WTC11 (cell line): ENCODE measurements at regions not wholly inside any gene's neighbourhood (a gene's known extent, or its start where the extent isn't known, plus 50 kb on each side); places are given as distances from the start of the nearest gene placed in this dataset.

Experiments used
- ATAC-seq: fragments of 200-7000 bp; cut with Tn5 transposase; 2 replicates; pipeline ENCODE4 v1.10.0; 2021; ENCODE audit warnings: mild to moderate bottlenecking, moderate library complexity
- CTCF ChIA-PET: fragments of 300-600 bp; sonication (Branson Sonifier 250); formaldehyde crosslinking; loops from one replicate; lab custom pipeline; 2021; ENCODE audit warnings: antibody characterized with exemption; lab: Charles Lee
- POLR2A ChIA-PET: fragments of 350-600 bp; sonication (Branson Sonifier 250); formaldehyde crosslinking; loops from one replicate; lab custom pipeline; 2021; ENCODE audit warnings: antibody characterized with exemption; lab: Charles Lee
- DNase-seq: peaks from one replicate; pipeline ENCODE4 v3.0.0; 2021; ENCODE audit warnings: low spot score
- H3K27ac Mint-ChIP-seq: 2 replicates; pipeline ENCODE4 v1.8.0; 2021; ENCODE audit warnings: mixed read lengths
- H3K27me3 Mint-ChIP-seq: 2 replicates; pipeline ENCODE4 v1.8.0; 2021; ENCODE audit warnings: low read depth, mild to moderate bottlenecking, moderate library complexity, mixed read lengths
- H3K36me3 Mint-ChIP-seq: 2 replicates; pipeline ENCODE4 v1.8.0; 2021; ENCODE audit warnings: mixed read lengths
- H3K4me1 Mint-ChIP-seq: 2 replicates; pipeline ENCODE4 v1.8.0; 2022; ENCODE audit warnings: mixed read lengths
- H3K4me3 Mint-ChIP-seq: 2 replicates; pipeline ENCODE4 v1.8.0; 2021; ENCODE audit warnings: mild to moderate bottlenecking, moderate library complexity, mixed read lengths
- H3K9me3 Mint-ChIP-seq: 2 replicates; pipeline ENCODE4 v1.8.0; 2021; ENCODE audit warnings: mixed read lengths
- AFF4 ChIP-seq: sonication (generic); formaldehyde crosslinking; IDR thresholded peaks from 2 replicates; pipeline ENCODE4 v1.8.1; 2023; ENCODE audit warnings: mild to moderate bottlenecking, missing genetic modification reagents, borderline replicate concordance
- ATF2 ChIP-seq: sonication (generic); formaldehyde crosslinking; IDR thresholded peaks from 2 replicates; pipeline ENCODE4 v1.8.1; 2022; ENCODE audit warnings: low read depth, missing genetic modification reagents, borderline replicate concordance
- CDX4 ChIP-seq: fragments of 250-450 bp; sonication (Bioruptor Pico); IDR thresholded peaks from 2 replicates; pipeline ENCODE4 v1.9.0; 2021; ENCODE audit warnings: moderate library complexity, mild to moderate bottlenecking, inconsistent platforms, borderline replicate concordance
- E2F1 ChIP-seq: sonication (generic); formaldehyde crosslinking; IDR thresholded peaks from 2 replicates; pipeline ENCODE4 v1.8.0; 2022; ENCODE audit warnings: mild to moderate bottlenecking, missing genetic modification reagents
- E2F5 ChIP-seq: sonication (generic); formaldehyde crosslinking; IDR thresholded peaks from 2 replicates; pipeline ENCODE4 v1.8.1; 2022; ENCODE audit warnings: mild to moderate bottlenecking, moderate library complexity, missing genetic modification reagents
- ELF4 ChIP-seq: sonication (generic); formaldehyde crosslinking; IDR thresholded peaks from 2 replicates; pipeline ENCODE4 v1.8.1; 2022; ENCODE audit warnings: low read depth, mild to moderate bottlenecking, moderate library complexity, missing genetic modification reagents
- ETV6 ChIP-seq: sonication (generic); formaldehyde crosslinking; IDR thresholded peaks from 2 replicates; pipeline ENCODE4 v1.8.1; 2022; ENCODE audit warnings: mild to moderate bottlenecking, missing genetic modification reagents
- GABPB1 ChIP-seq: sonication (generic); formaldehyde crosslinking; IDR thresholded peaks from 2 replicates; pipeline ENCODE4 v1.8.1; 2023; ENCODE audit warnings: mild to moderate bottlenecking, missing genetic modification reagents
- MXD4 ChIP-seq: fragments of 250-450 bp; sonication (Bioruptor Pico); IDR thresholded peaks from 2 replicates; pipeline ENCODE4 v1.8.0; 2021; ENCODE audit warnings: mild to moderate bottlenecking, moderate library complexity, borderline replicate concordance
- NFATC4 ChIP-seq: fragments of 250-450 bp; sonication (Bioruptor Pico); IDR thresholded peaks from 2 replicates; pipeline ENCODE4 v1.9.0; 2021; ENCODE audit warnings: mild to moderate bottlenecking
- NR3C1 ChIP-seq: sonication (generic); formaldehyde crosslinking; conservative IDR thresholded peaks from 2 replicates; pipeline ENCODE4 v1.8.1; 2023; ENCODE audit warnings: low read depth, mild to moderate bottlenecking, missing genetic modification reagents
- PRRX2 ChIP-seq: fragments of 250-450 bp; sonication (Bioruptor Pico); IDR thresholded peaks from 2 replicates; pipeline ENCODE4 v1.8.0; 2021; ENCODE audit warnings: mild to moderate bottlenecking
- SMAD3 ChIP-seq: sonication (generic); formaldehyde crosslinking; IDR thresholded peaks from 2 replicates; pipeline ENCODE4 v1.8.0; 2022; ENCODE audit warnings: missing genetic modification reagents, mild to moderate bottlenecking, borderline replicate concordance
- STAT6 ChIP-seq: sonication (generic); formaldehyde crosslinking; conservative IDR thresholded peaks from 2 replicates; pipeline ENCODE4 v1.8.1; 2023; ENCODE audit warnings: mild to moderate bottlenecking, low read depth, missing genetic modification reagents, moderate library complexity
- TP53 ChIP-seq: sonication (generic); formaldehyde crosslinking; IDR thresholded peaks from 2 replicates; pipeline ENCODE4 v1.8.1; 2023; ENCODE audit warnings: mild to moderate bottlenecking, missing genetic modification reagents
- ZBTB43 ChIP-seq: sonication (generic); formaldehyde crosslinking; IDR thresholded peaks from 2 replicates; pipeline ENCODE4 v1.8.1; 2023; ENCODE audit warnings: mild to moderate bottlenecking, missing genetic modification reagents
- ZNF121 ChIP-seq: sonication (generic); formaldehyde crosslinking; IDR thresholded peaks from 2 replicates; pipeline ENCODE4 v1.8.0; 2023; ENCODE audit warnings: missing genetic modification reagents
- ZNF423 ChIP-seq: fragments of 250-450 bp; sonication (Bioruptor Pico); IDR thresholded peaks from 2 replicates; pipeline ENCODE4 v2.1.2; 2022; ENCODE audit warnings: mild to moderate bottlenecking, moderate library complexity

- Mint-ChIP-seq H3K9me3 (peaks cover 33% of the 10 kb centered on the region), H3K27me3 (peaks cover 4% of the 10 kb centered on the region), H3K27ac (no peak overlapping the region), H3K4me1 (peaks cover 4% of the 10 kb centered on the region; the same call in 1 of the 2 replicates), H3K36me3 (peaks cover 11% of the 10 kb centered on the region), H3K4me3 (no peak overlapping the region)
- CTCF ChIA-PET: no interaction called here
- no peak for ATAC-seq
- TF ChIP-seq CDX4 (no peak), ELF4 (CRISPR knock-in tag) (no peak), E2F5 (CRISPR knock-in tag) (no peak), MXD4 (CRISPR knock-in tag) (no peak), SMAD3 (CRISPR knock-in tag) (no peak), STAT6 (CRISPR knock-in tag) (no peak), ZNF121 (CRISPR knock-in tag) (no peak), NR3C1 (CRISPR knock-in tag) (no peak), ZNF423 (CRISPR knock-in tag) (no peak), PRRX2 (CRISPR knock-in tag) (no peak), AFF4 (no peak)
- POLR2A ChIA-PET: no interaction called here
- no peak for DNase-seq
These were observed 214.5 kb upstream of the HES1 start for GRCh38 chr3:193921465-193921864.

GRCh38 chr3:193922034-193922774 is 213.7 kb upstream of the HES1 start:
- ChIA-PET POLR2A (no interaction called here), CTCF (no interaction called here)
- ATAC-seq: no peak
- TF ChIP-seq ETV6 (no peak), GABPB1 (CRISPR knock-in tag) (no peak), TP53 (CRISPR knock-in tag) (no peak), ZBTB43 (CRISPR knock-in tag) (no peak), ZNF121 (CRISPR knock-in tag) (no peak), ATF2 (CRISPR knock-in tag) (no peak), NFATC4 (CRISPR knock-in tag) (no peak), AFF4 (no peak), E2F1 (CRISPR knock-in tag) (no peak)

More at GRCh38 chr3:193922034-193922774, 213.7 kb upstream of the HES1 start:
- Mint-ChIP-seq H3K27ac (no peak overlapping the region), H3K4me3 (no peak overlapping the region), H3K4me1 (peaks cover 4% of the 10 kb centered on the region; the same call in 1 of the 2 replicates), H3K27me3 (peaks cover 4% of the 10 kb centered on the region), H3K36me3 (peaks cover 11% of the 10 kb centered on the region), H3K9me3 (peaks cover 35% of the 10 kb centered on the region)
- DNase-seq: no peak
